H9 (cell line): ENCODE measurements at regions not wholly inside any gene's neighbourhood (a gene's known extent, or its start where the extent isn't known, plus 50 kb on each side); places are given as distances from the start of the nearest gene placed in this dataset.

Experiments
- DNase-seq: peaks from one replicate; pipeline ENCODE4 v3.0.0-alpha.2; 2017
- H2AFZ ChIP-seq: one replicate; pipeline ENCODE4 v1.6.1; 2013; ENCODE audit warnings: mild to moderate bottlenecking, low read length, control low read depth, moderate library complexity
- H2AK5ac ChIP-seq: 2 replicates; pipeline ENCODE4 v1.6.1; 2013; ENCODE audit warnings: low read length, control low read depth, mixed read lengths; ENCODE audit not compliant: insufficient read length
- H2BK120ac ChIP-seq: one replicate; pipeline ENCODE4 v1.6.1; 2013; ENCODE audit warnings: low read depth, mild to moderate bottlenecking, low read length, control low read depth, inconsistent platforms; ENCODE audit not compliant: poor library complexity, severe bottlenecking
- H2BK12ac ChIP-seq: 2 replicates; pipeline ENCODE4 v1.6.1; 2013; ENCODE audit warnings: low read length, control low read depth, mixed read lengths, low read depth; ENCODE audit not compliant: insufficient read length
- H2BK15ac ChIP-seq: 2 replicates; pipeline ENCODE4 v1.6.1; 2013; ENCODE audit warnings: low read depth, low read length, control low read depth
- H2BK20ac ChIP-seq: one replicate; pipeline ENCODE4 v1.6.1; 2013; ENCODE audit warnings: low read depth, mild to moderate bottlenecking, low read length, control low read depth, inconsistent platforms; ENCODE audit not compliant: poor library complexity, severe bottlenecking
- H2BK5ac ChIP-seq: 2 replicates; pipeline ENCODE4 v1.6.1; 2013; ENCODE audit warnings: low read length, control low read depth, mixed read lengths; ENCODE audit not compliant: insufficient read length
- H3K14ac ChIP-seq: 2 replicates; pipeline ENCODE4 v1.6.1; 2013; ENCODE audit warnings: low read length, control low read depth; ENCODE audit not compliant: insufficient read depth
- H3K18ac ChIP-seq: 2 replicates; pipeline ENCODE4 v1.6.1; 2013; ENCODE audit warnings: low read depth, mild to moderate bottlenecking, mixed read lengths, low read length, control low read depth; ENCODE audit not compliant: insufficient read length
- H3K23ac ChIP-seq: 2 replicates; pipeline ENCODE4 v1.6.1; 2013; ENCODE audit warnings: low read length, control low read depth, mixed read lengths, low read depth; ENCODE audit not compliant: insufficient read length
- H3K23me2 ChIP-seq: 2 replicates; pipeline ENCODE4 v1.6.1; 2013; ENCODE audit warnings: low read depth, mild to moderate bottlenecking, mixed read lengths, low read length, control low read depth; ENCODE audit not compliant: insufficient read length, poor library complexity, severe bottlenecking
- H3K27ac ChIP-seq: 2 replicates; pipeline ENCODE4 v1.5.1; 2013; ENCODE audit warnings: low read length, control low read depth, mixed read lengths, low read depth; ENCODE audit not compliant: insufficient read length
- H3K27me3 ChIP-seq: 2 replicates; pipeline ENCODE4 v1.6.1; 2013; ENCODE audit warnings: low read length, control low read depth, inconsistent platforms; ENCODE audit not compliant: insufficient read depth
- H3K4ac ChIP-seq: 2 replicates; pipeline ENCODE4 v1.6.1; 2013; ENCODE audit warnings: low read depth, mild to moderate bottlenecking, control low read depth, inconsistent platforms, low read length, moderate library complexity
- H3K4me1 ChIP-seq: 2 replicates; pipeline ENCODE4 v1.6.1; 2013; ENCODE audit warnings: low read length, control low read depth, inconsistent platforms; ENCODE audit not compliant: insufficient read depth
- H3K4me2 ChIP-seq: 2 replicates; pipeline ENCODE4 v1.6.1; 2013; ENCODE audit warnings: low read length, control low read depth, mixed read lengths; ENCODE audit not compliant: insufficient read length, insufficient read depth
- H3K56ac ChIP-seq: 2 replicates; pipeline ENCODE4 v1.6.1; 2013; ENCODE audit warnings: low read depth, mild to moderate bottlenecking, mixed read lengths, low read length, control low read depth; ENCODE audit not compliant: insufficient read length
- H3K79me1 ChIP-seq: 2 replicates; pipeline ENCODE4 v1.6.1; 2013; ENCODE audit warnings: low read depth, mild to moderate bottlenecking, moderate library complexity, low read length, control low read depth, inconsistent platforms; ENCODE audit not compliant: insufficient read depth, poor library complexity, severe bottlenecking
- H3K79me2 ChIP-seq: 2 replicates; pipeline ENCODE4 v1.6.1; 2013; ENCODE audit warnings: low read length, control low read depth, inconsistent platforms; ENCODE audit not compliant: insufficient read depth
- H3K9ac ChIP-seq: 2 replicates; pipeline ENCODE4 v1.6.1; 2013; ENCODE audit warnings: low read length, control low read depth, mixed read lengths; ENCODE audit not compliant: insufficient read length; ENCODE audit errors: extremely low read depth
- H3K9me3 ChIP-seq: one replicate; pipeline ENCODE4 v1.6.1; 2013; ENCODE audit warnings: low read depth, low read length, inconsistent platforms; ENCODE audit not compliant: control insufficient read depth
- H3T11ph ChIP-seq: one replicate; pipeline ENCODE4 v1.6.1; 2013; ENCODE audit warnings: mild to moderate bottlenecking, low read length, control low read depth, inconsistent platforms
- H4K20me1 ChIP-seq: one replicate; pipeline ENCODE4 v1.6.1; 2013; ENCODE audit not compliant: control insufficient read depth, insufficient read length, insufficient read depth
- H4K5ac ChIP-seq: 2 replicates; pipeline ENCODE4 v1.6.1; 2013; ENCODE audit warnings: low read depth, mild to moderate bottlenecking, mixed read lengths, low read length, control low read depth; ENCODE audit not compliant: insufficient read length
- H4K8ac ChIP-seq: replicated peaks from 2 replicates; pipeline ENCODE4 v1.6.1; 2013; ENCODE audit warnings: low read length, control low read depth, mixed read lengths, low read depth; ENCODE audit not compliant: insufficient read length
- H4K91ac ChIP-seq: 2 replicates; pipeline ENCODE4 v1.6.1; 2013; ENCODE audit warnings: low read depth, mild to moderate bottlenecking, moderate library complexity, mixed read lengths, low read length, control low read depth; ENCODE audit not compliant: insufficient read length
- H3K27ac Mint-ChIP-seq, 3 experiments: 2 replicates in 2 of 3; 3 replicates in 1 of 3; pipeline ENCODE4 v1.8.0; 2020 to 2021; ENCODE audit warnings: mixed read lengths in 3 of 3, mild to moderate bottlenecking in 1 of 3, moderate library complexity in 1 of 3
- H3K27me3 Mint-ChIP-seq: 2 replicates; pipeline ENCODE4 v1.8.0; 2021; ENCODE audit warnings: low read depth, mild to moderate bottlenecking, moderate library complexity, mixed read lengths
- H3K36me3 Mint-ChIP-seq, 3 experiments: 2 replicates in 2 of 3; 3 replicates in 1 of 3; pipeline ENCODE4 v1.8.0; 2020 to 2021; ENCODE audit warnings: low read depth in 3 of 3, mixed read lengths in 3 of 3; ENCODE audit not compliant: insufficient read depth in 1 of 3
- H3K4me1 Mint-ChIP-seq, 2 experiments: 2 replicates each; pipeline ENCODE4 v1.8.0; 2020; ENCODE audit warnings: mixed read lengths in 2 of 2
- H3K4me3 Mint-ChIP-seq, 2 experiments: 2 replicates in 1 of 2; 3 replicates in 1 of 2; pipeline ENCODE4 v1.8.0; 2020 to 2021; ENCODE audit warnings: mild to moderate bottlenecking in 2 of 2, mixed read lengths in 2 of 2, moderate library complexity in 1 of 2
- H3K9me3 Mint-ChIP-seq, 2 experiments: 2 replicates in 1 of 2; 3 replicates in 1 of 2; pipeline ENCODE4 v1.8.0; 2020; ENCODE audit warnings: mild to moderate bottlenecking in 2 of 2, mixed read lengths in 2 of 2, moderate library complexity in 1 of 2
- CTCF ChIP-seq: fragments of 200-600 bp; sonication (generic); conservative IDR thresholded peaks from 3 replicates; pipeline ENCODE4 v1.8.0; 2021; ENCODE audit warnings: antibody characterized with exemption, mild to moderate bottlenecking
- WGBS: extraction: QIAGEN DNeasy Blood & Tissue Kit; methylation state at CpG from one replicate; pipeline ENCODE4 v1.1.7; 2013; ENCODE audit warnings: missing lambda C conversion rate, low lambda C conversion rate, mixed read lengths; ENCODE audit not compliant: insufficient read length; ENCODE audit errors: extremely low coverage; 5-methylcytosine and 5-hydroxymethylcytosine counted together

DNA sequence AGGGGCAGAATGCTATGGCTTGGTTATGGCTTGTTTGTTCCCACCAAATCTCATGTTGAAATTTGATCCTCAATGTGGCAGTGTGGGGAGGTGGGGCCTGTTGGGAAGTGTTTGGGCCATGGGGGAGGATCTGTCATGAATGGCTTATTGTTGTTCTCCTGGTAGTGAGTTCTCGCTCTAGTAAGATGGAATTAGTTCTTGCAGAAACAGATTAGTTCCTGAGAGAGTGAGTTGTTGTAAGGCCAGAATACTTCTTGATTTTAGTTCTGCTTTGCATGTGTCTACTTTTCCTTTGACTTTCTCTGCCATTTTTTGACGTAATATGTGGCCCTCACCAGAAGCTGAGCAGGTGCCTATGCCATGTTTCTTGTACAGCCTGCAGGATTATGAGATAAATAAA, 188.2 kb downstream of the KIF20B start:
- no CpG with 5 or more reads among the region's 2 CpGs for WGBS

More for the DNA sequence above, 188.2 kb downstream of the KIF20B start:
- H4K91ac ChIP-seq, result no peak overlapping the region
- DNase-seq, result no peak
- H3K27ac ChIP-seq, result no peak overlapping the region
- H3K18ac ChIP-seq, result no peak overlapping the region
- H3K9me3 ChIP-seq, result no peaks in the 10 kb centered on the region
- H3K56ac ChIP-seq, result no peak overlapping the region
- Mint-ChIP-seq H3K4me3 (no peak overlapping the region), H3K9me3 (no peaks in the 10 kb centered on the region), H3K4me1 (peaks cover 21% of the 10 kb centered on the region in 2 experiments), H3K36me3 (no peaks in the 10 kb centered on the region; a peak in 1 of 7 replicates), H3K27me3 (no peaks in the 10 kb centered on the region), H3K27ac (no peak overlapping the region)
- H4K8ac ChIP-seq, result no peak overlapping the region
- H3T11ph ChIP-seq, result no peak overlapping the region
- no peak overlapping the region for H2BK15ac ChIP-seq
- no peak overlapping the region for H2AK5ac ChIP-seq
- no peaks in the 10 kb centered on the region for H3K27me3 ChIP-seq
- H2BK5ac ChIP-seq, result no peak overlapping the region
- no peak overlapping the region for H4K5ac ChIP-seq
- no peak overlapping the region for H3K9ac ChIP-seq
- no peak overlapping the region for H3K14ac ChIP-seq
- no peak overlapping the region for H3K23ac ChIP-seq
- no peaks in the 10 kb centered on the region; the same call in 1 of the 2 replicates for H3K4me1 ChIP-seq
- H3K23me2 ChIP-seq, result no peaks in the 10 kb centered on the region
- H2BK12ac ChIP-seq, result no peak overlapping the region
- H3K4me2 ChIP-seq, result no peak overlapping the region
- no peak overlapping the region for H3K4ac ChIP-seq
- no peaks in the 10 kb centered on the region for H4K20me1 ChIP-seq
- H2BK20ac ChIP-seq, result no peak overlapping the region
- no peak for TF ChIP-seq CTCF
- H2BK120ac ChIP-seq, result no peak overlapping the region
- no peaks in the 10 kb centered on the region for H3K79me2 ChIP-seq
- no peaks in the 10 kb centered on the region for H3K79me1 ChIP-seq
- no peak overlapping the region for H2AFZ ChIP-seq
